ENCODE measurements at regions not wholly inside any gene's neighbourhood (a gene's known extent, or its start where the extent isn't known, plus 50 kb on each side); places are given as distances from the start of the nearest gene placed in this dataset.
"Not testable (repeated sequence)": the region's sequence is repeated elsewhere in the genome, so short reads cannot be mapped to it uniquely, and the experiment has no call there.

- Mint-ChIP-seq H3K9me3 (no peaks in the 10 kb centered on the region), H3K4me3 (no peak overlapping the region), H3K36me3 (ENCODE audit: insufficient read depth) (no peaks in the 10 kb centered on the region), H3K27ac (no peak overlapping the region), H3K4me1 (ENCODE audit: low read depth in 2 of 2) (no peaks in the 10 kb centered on the region), H3K27me3 (peaks cover 12 to 24% of the 10 kb centered on the region in 2 donors)
- no peak for DNase-seq
- no peak for ATAC-seq (replicated peaks)
Measured at GRCh38 chr12:131530041-131530332, 180.9 kb upstream of the SFSWAP start.

- Mint-ChIP-seq H3K9me3 (no peaks in the 10 kb centered on the region), H3K27me3 (peaks cover 12 to 24% of the 10 kb centered on the region in 2 donors), H3K4me1 (ENCODE audit: low read depth in 2 of 2) (no peaks in the 10 kb centered on the region), H3K36me3 (ENCODE audit: insufficient read depth) (no peaks in the 10 kb centered on the region), H3K4me3 (no peak overlapping the region), H3K27ac (no peak overlapping the region)
- ATAC-seq (replicated peaks) (no peak), DNase-seq (no peak)
Measured at GRCh38 chr12:131530422-131530821, 180.5 kb upstream of the SFSWAP start.

- ATAC-seq (replicated peaks) (no peak), DNase-seq (no peak)
- H3K4me1 Mint-ChIP-seq (ENCODE audit: low read depth in 2 of 2), result peaks cover 3 to 4% of the 10 kb centered on the region in 2 donors
- H3K27ac Mint-ChIP-seq, result no peak overlapping the region
- H3K4me3 Mint-ChIP-seq, result no peak overlapping the region
- peaks cover 12 to 24% of the 10 kb centered on the region in 2 donors for H3K27me3 Mint-ChIP-seq
- no peaks in the 10 kb centered on the region for H3K36me3 Mint-ChIP-seq (ENCODE audit: insufficient read depth)
- H3K9me3 Mint-ChIP-seq, result no peaks in the 10 kb centered on the region
Measured at GRCh38 chr12:131533139-131533538, 177.8 kb upstream of the SFSWAP start.

GRCh38 chr12:131535779-131536178, 175.1 kb upstream of the SFSWAP start:
- no peak for DNase-seq
- H3K9me3 Mint-ChIP-seq, result no peaks in the 10 kb centered on the region
- H3K36me3 Mint-ChIP-seq (ENCODE audit: insufficient read depth), result no peaks in the 10 kb centered on the region
- ATAC-seq (replicated peaks), result no peak
- H3K4me1 Mint-ChIP-seq (ENCODE audit: low read depth in 2 of 2), result peaks cover 3 to 4% of the 10 kb centered on the region in 2 donors
- H3K27ac Mint-ChIP-seq, result peak overlapping the region in 1 of 2 donors; percentile 80
- peaks cover 12 to 24% of the 10 kb centered on the region in 2 donors for H3K27me3 Mint-ChIP-seq
- H3K4me3 Mint-ChIP-seq, result no peak overlapping the region

GRCh38 chr12:131536337-131536736, 174.6 kb upstream of the SFSWAP start:
- Mint-ChIP-seq H3K27me3 (peaks cover 12 to 22% of the 10 kb centered on the region in 2 donors), H3K4me1 (ENCODE audit: low read depth in 2 of 2) (peaks cover 3 to 4% of the 10 kb centered on the region in 2 donors), H3K4me3 (peak overlapping the region; percentile 35 to 64), H3K9me3 (no peaks in the 10 kb centered on the region), H3K36me3 (ENCODE audit: insufficient read depth) (no peaks in the 10 kb centered on the region), H3K27ac (peak overlapping the region in 1 of 2 donors; percentile 80)
- ATAC-seq (replicated peaks) (peak; percentile 92), DNase-seq (peak in 2 of 3 experiments; percentile 31 to 33)

- DNase-seq (no peak), ATAC-seq (replicated peaks) (no peak)
- peaks cover 10 to 18% of the 10 kb centered on the region in 2 donors for H3K27me3 Mint-ChIP-seq
- no peaks in the 10 kb centered on the region for H3K9me3 Mint-ChIP-seq
- peaks cover 3 to 4% of the 10 kb centered on the region in 2 donors for H3K4me1 Mint-ChIP-seq (ENCODE audit: low read depth in 2 of 2)
- peak overlapping the region in 1 of 2 donors; percentile 80 for H3K27ac Mint-ChIP-seq
- H3K4me3 Mint-ChIP-seq, result peak overlapping the region; percentile 35 to 64
- H3K36me3 Mint-ChIP-seq (ENCODE audit: insufficient read depth), result no peaks in the 10 kb centered on the region
Measured at GRCh38 chr12:131536766-131537165, 174.1 kb upstream of the SFSWAP start.

GRCh38 chr12:131537267-131537958, 173.5 kb upstream of the SFSWAP start:
- Mint-ChIP-seq H3K9me3 (no peaks in the 10 kb centered on the region), H3K36me3 (ENCODE audit: insufficient read depth) (no peaks in the 10 kb centered on the region), H3K4me1 (ENCODE audit: low read depth in 2 of 2) (peaks cover 3 to 4% of the 10 kb centered on the region in 2 donors), H3K27me3 (peaks cover 5 to 11% of the 10 kb centered on the region in 2 donors), H3K27ac (no peak overlapping the region), H3K4me3 (no peak overlapping the region)
- ATAC-seq (replicated peaks) (no peak), DNase-seq (no peak)

- H3K36me3 Mint-ChIP-seq (ENCODE audit: insufficient read depth), result no peaks in the 10 kb centered on the region
- DNase-seq, result no peak
- H3K4me3 Mint-ChIP-seq, result no peak overlapping the region
- H3K27me3 Mint-ChIP-seq, result peaks cover 0 to 2% of the 10 kb centered on the region in 2 donors
- no peak overlapping the region for H3K27ac Mint-ChIP-seq
- peaks cover 3 to 4% of the 10 kb centered on the region in 2 donors for H3K4me1 Mint-ChIP-seq (ENCODE audit: low read depth in 2 of 2)
- no peak for ATAC-seq (replicated peaks)
- H3K9me3 Mint-ChIP-seq, result no peaks in the 10 kb centered on the region
Measured at GRCh38 chr12:131539381-131539780, 171.5 kb upstream of the SFSWAP start.

- H3K27ac Mint-ChIP-seq, result no peak overlapping the region
- no peaks in the 10 kb centered on the region for H3K27me3 Mint-ChIP-seq
- peaks cover 3 to 4% of the 10 kb centered on the region in 2 donors for H3K4me1 Mint-ChIP-seq (ENCODE audit: low read depth in 2 of 2)
- no peaks in the 10 kb centered on the region for H3K9me3 Mint-ChIP-seq
- no peaks in the 10 kb centered on the region for H3K36me3 Mint-ChIP-seq (ENCODE audit: insufficient read depth)
- no peak overlapping the region for H3K4me3 Mint-ChIP-seq
- DNase-seq (no peak), ATAC-seq (replicated peaks) (no peak)
Measured at GRCh38 chr12:131540138-131540623, 170.7 kb upstream of the SFSWAP start.

- not testable (repeated sequence) for ATAC-seq (replicated peaks); H3K27ac Mint-ChIP-seq; H3K4me1 Mint-ChIP-seq (ENCODE audit: low read depth in 2 of 2); H3K9me3 Mint-ChIP-seq; H3K36me3 Mint-ChIP-seq (ENCODE audit: insufficient read depth); DNase-seq; H3K4me3 Mint-ChIP-seq; H3K27me3 Mint-ChIP-seq
Measured at GRCh38 chr12:131541512-131541911, 169.4 kb upstream of the SFSWAP start.

- ATAC-seq (replicated peaks) (no peak), DNase-seq (no peak)
- Mint-ChIP-seq H3K36me3 (ENCODE audit: insufficient read depth) (no peaks in the 10 kb centered on the region), H3K4me1 (ENCODE audit: low read depth in 2 of 2) (no peaks in the 10 kb centered on the region), H3K27ac (no peak overlapping the region), H3K4me3 (no peak overlapping the region), H3K9me3 (no peaks in the 10 kb centered on the region), H3K27me3 (peaks cover 0 to 7% of the 10 kb centered on the region in 2 donors)
Measured at GRCh38 chr12:131542351-131542750, 168.5 kb upstream of the SFSWAP start.

- no peak for ATAC-seq (replicated peaks)
- DNase-seq, result no peak
- no peak overlapping the region for H3K4me3 Mint-ChIP-seq
- no peaks in the 10 kb centered on the region for H3K9me3 Mint-ChIP-seq
- no peaks in the 10 kb centered on the region for H3K36me3 Mint-ChIP-seq (ENCODE audit: insufficient read depth)
- no peaks in the 10 kb centered on the region for H3K4me1 Mint-ChIP-seq (ENCODE audit: low read depth in 2 of 2)
- peaks cover 0 to 9% of the 10 kb centered on the region in 2 donors for H3K27me3 Mint-ChIP-seq
- H3K27ac Mint-ChIP-seq, result no peak overlapping the region
Measured at GRCh38 chr12:131543040-131543439, 167.8 kb upstream of the SFSWAP start.

GRCh38 chr12:131547555-131547954, 163.3 kb upstream of the SFSWAP start:
- H3K9me3 Mint-ChIP-seq, result no peaks in the 10 kb centered on the region
- no peak overlapping the region for H3K27ac Mint-ChIP-seq
- H3K4me3 Mint-ChIP-seq, result no peak overlapping the region
- DNase-seq, result no peak
- ATAC-seq (replicated peaks), result no peak
- no peaks in the 10 kb centered on the region for H3K4me1 Mint-ChIP-seq (ENCODE audit: low read depth in 2 of 2)
- no peaks in the 10 kb centered on the region for H3K36me3 Mint-ChIP-seq (ENCODE audit: insufficient read depth)
- H3K27me3 Mint-ChIP-seq, result peaks cover 8 to 27% of the 10 kb centered on the region in 2 donors

- no peak overlapping the region for H3K4me3 Mint-ChIP-seq
- ATAC-seq (replicated peaks), result no peak
- no peaks in the 10 kb centered on the region for H3K9me3 Mint-ChIP-seq
- H3K27me3 Mint-ChIP-seq, result peaks cover 8 to 42% of the 10 kb centered on the region in 2 donors
- DNase-seq, result no peak
- no peak overlapping the region for H3K27ac Mint-ChIP-seq
- peaks cover 6% of the 10 kb centered on the region for H3K36me3 Mint-ChIP-seq (ENCODE audit: insufficient read depth)
- H3K4me1 Mint-ChIP-seq (ENCODE audit: low read depth in 2 of 2), result no peaks in the 10 kb centered on the region
Measured at GRCh38 chr12:131550121-131550520, 160.8 kb upstream of the SFSWAP start.

All from effector memory CD8-positive, alpha-beta T cell (primary cell).